Cerebellar nuclear complex (tissue), 1 donor: ENCODE measurements at regions not wholly inside any gene's neighbourhood (a gene's known extent, or its start where the extent isn't known, plus 50 kb on each side); places are given as distances from the start of the nearest gene placed in this dataset.
"Not testable (repeated sequence)": the region's sequence is repeated elsewhere in the genome, so short reads cannot be mapped to it uniquely, and the experiment has no call there.

Experiments used
- DNase-seq, 2 experiments: peaks; one replicate each; lab custom pipeline; 2025; lab: John Stamatoyannopoulos, UW

DNA sequence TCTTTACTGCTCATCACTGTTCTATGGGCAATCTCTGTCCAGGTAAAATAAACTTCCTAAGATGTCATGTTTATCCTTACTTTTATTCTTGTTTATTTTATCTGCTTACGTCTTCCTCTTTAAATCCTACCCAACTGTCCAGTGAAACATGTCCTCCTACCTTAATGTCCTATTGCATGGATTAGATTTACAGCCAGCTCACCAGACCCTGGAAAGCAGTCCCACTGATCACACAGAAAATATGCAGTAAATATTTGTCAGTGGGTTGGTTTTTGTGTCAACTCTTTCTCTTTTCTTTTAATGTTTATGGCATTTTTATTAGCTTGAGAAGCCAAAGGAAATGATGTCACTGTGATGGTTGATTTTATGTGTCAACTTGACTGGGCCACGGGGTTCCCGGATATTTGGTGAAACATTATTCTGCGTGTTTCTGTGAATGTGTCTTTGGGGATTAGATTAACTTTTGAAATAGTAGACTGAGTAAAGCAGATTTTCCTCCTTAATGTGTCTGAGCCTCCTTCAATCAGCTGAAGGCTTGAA lies 258.3 kb downstream of the SRGAP2C start:
- DNase-seq: no peak

DNA sequence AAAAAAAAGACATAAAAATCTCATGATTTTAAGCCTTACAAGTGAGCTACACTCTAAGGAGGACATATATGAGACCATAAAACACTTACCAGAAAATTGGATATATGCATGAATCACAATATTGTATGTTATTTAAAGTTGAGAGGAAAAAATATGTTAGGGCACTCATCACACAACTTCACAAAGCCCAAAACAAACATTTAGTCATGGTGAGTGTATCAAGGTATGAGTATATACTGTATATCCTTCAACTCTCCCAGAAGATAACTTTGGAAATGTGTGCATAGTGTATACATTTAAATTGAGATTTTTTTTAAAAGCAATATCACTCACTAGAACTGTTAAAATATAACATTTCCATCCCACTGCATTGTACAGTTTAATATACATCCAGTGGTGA lies 259.3 kb downstream of the SRGAP2C start:
- DNase-seq: no peak

DNA sequence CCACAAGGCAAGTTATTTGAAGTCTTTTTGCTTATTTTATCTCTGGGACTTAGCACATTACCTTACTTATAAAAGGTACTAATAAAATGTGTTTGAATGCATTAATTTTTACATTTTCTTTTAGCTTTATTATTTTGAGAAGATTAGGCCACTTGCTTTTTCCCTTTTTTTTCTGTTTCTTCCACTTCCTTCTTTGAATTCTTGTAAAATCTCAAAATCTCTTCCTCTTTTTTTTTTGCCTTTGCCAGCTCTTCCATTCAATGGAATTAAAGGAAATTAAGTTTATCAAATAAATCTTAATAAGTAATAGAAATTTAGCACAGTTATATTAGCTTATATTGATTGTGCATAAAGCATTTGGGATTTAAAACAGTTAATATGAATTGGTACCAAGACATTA lies 260.9 kb downstream of the SRGAP2C start:
- no peak for DNase-seq

DNA sequence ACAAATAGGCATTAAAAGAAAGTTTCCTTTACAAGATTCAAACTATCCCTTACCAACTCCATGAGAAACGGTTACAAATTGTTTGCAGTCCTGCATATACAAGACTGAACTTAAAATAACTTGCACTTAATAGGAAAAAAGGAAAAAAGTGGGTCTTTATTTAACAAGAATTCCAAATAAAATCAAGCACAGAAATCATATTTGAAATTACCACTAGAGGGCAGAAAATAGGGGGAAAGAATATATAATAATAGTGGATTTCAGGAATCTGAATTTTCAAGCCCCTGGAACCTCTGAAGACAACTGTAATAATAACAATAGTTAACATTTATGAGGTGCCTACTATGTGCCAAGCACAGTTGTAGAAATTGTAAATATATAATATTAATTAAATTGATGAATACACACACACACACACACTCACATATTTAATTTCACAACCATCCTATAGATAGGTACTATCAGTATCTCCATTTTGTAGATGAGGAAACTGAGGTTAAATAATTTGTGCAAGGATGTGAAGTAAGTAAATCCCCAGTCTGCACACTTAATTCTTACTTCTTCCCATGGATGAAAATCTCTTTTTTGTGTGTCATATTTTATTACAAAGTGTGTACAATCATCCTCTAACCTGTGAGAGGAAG lies 262.6 kb downstream of the SRGAP2C start:
- DNase-seq: not testable (repeated sequence)

DNA sequence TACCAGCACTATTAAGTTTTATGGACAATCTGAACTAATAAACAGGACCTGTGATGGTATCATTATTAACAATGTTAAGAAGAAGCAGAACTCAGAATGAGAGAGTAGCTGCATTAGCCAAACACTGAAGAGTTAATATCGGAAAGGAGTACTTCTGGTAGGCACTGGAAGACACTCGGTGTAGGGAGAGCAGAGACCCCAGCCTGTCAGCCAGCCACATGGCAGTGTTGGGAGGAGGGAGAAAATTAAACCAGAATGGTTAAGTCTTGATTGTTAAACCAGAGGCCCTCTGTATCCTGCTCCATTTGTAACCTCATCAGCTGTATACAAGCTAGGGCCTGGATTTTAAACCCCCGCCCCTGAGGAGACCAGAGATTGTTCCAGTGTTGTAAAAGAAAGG lies 263.3 kb downstream of the SRGAP2C start:
- DNase-seq: not testable (repeated sequence)

DNA sequence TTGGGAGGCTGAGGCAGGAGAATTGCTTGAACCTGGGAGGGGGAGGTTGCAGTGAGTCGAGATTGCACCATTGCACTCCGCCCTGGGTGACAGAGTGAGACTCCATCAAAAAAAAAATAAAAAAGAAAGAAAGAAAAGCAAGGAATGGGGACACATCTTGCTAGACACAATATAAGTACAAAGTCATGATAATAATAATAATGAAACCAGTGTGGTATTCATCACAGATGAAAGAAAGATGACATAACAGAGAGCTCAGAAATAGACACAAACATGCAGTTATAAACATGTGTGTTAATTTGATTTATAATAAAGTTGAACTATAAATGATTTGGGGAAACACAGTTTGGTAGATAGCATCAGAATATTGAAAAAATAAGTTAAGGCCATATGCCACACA lies 264.1 kb downstream of the SRGAP2C start:
- no peak for DNase-seq

DNA sequence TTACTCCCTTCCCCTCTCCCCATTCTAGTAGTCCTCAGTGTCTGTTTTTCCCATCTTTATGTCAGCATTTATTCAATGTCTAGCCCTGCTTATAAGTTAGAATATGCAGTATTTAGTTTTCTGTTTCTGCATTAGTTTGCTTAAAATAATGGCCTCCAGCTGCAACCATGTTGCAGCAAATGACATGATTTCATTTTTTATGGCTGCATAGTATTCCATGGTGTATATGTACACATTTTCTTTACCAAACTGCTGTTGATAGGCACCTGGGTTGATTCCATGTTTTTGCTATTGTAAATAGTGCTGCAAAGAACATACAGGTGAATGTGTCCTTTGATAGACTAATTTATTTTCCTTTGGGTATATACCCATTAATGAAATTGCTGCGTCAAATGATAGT lies 267.7 kb downstream of the SRGAP2C start:
- DNase-seq: no peak

DNA sequence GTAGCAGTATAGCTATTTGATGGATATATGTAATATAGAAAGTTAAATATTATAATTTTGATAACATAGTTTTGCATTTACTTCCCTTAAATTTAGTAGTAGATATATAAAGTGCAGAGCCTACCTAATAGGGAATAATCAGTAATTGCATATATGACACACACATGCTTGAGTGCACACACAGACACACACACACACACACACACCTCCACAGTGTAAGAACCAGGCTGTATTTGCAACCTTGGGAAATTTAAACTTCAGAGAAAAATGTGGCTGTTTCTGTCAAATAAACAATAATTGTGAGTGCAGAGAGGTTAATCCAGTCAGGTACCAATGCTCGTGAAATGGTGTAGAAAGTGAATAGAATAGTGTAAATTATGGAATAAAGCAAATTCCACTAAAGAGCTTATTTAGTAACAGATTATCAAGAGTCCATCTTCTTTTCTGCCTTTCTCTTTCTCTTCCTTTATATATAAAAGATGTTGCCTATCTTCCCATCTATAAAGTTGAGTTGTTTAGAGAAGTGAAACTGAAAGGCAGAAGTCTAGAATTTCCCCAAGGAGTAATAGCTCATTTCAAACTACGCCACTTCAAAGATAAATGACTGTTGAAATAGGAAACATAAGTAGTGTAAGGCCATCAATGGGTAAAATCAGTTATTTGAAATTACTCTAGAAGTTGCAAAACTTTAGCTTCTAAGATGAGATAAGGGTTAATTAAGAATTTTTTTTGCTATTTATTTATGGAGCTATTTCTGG lies 273.7 kb downstream of the SRGAP2C start:
- DNase-seq: no peak

DNA sequence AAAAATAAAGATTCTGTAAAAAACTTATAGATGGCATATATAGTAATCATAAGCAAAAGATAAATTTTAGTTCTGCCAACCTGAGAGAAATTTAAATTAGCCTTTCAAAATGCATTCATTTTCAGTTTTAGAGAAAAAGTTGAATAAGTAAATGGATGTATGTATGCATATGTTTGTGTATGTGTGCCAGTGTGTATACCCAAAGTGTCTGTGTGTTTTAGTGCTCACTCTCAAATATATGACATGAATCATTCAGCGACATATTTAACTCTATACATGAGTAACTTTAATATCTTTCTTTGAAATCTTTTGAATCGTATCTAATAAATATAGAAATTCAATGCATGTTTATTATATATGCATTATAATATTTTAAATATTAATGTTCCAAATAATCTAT lies 274.5 kb downstream of the SRGAP2C start:
- no peak for DNase-seq

DNA sequence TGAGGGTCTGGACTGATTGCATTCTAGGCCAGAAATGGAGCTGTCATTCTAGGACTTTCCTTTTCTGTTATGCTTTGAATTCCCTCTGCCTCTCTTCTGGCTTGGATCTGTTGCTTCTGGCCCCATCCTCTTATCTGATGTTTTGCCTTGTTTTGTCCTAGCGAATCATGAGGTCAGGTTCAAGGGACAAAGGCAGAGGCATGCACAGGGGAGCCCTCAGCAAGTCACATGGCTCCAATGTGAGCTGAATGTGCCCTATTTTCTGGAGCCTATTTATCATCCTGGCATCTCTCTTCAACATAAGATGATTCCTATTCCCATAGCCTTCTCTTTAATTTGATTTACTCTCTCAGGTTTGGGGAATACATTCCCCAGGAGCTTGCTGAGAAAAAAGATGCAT lies 284.6 kb downstream of the SRGAP2C start:
- not testable (repeated sequence) for DNase-seq

DNA sequence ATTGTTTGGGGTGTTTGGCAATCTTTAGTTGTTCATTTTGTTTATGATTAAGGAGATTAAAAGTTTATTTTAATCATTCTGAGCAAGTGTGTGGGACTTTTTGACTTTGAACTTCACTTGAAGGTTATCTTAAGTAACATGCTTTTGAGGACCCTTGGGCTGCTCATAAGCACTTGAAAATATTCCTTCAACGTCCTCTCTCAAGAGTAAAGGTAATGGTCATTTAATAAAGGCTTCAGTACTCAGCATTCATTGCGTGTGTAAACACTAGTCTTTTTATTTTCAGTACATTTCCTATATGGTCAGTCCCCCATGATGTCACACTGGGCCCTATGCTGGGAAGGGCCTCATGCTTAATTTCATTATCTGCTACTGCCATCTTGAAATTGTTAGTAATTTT lies 285.6 kb downstream of the SRGAP2C start:
- not testable (repeated sequence) for DNase-seq

DNA sequence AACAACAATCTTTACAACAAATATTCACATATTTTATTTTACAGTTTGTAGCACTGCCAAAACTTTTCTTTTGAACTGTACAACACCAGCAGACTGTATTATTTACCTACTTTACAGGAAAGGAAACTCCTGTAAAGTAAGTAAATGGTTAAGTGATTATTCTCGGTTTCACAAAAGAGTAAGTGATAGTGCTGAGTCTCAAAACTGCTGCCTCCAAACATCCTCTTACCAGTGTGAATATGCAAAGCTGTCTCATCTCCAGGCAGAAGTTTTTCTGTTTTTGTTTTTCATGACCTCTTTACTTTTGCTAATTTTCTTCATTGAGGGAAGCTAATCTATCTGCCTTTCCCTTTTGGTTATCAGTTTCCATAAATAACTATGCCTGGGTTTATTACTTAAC lies 286.7 kb downstream of the SRGAP2C start:
- DNase-seq: no peak

DNA sequence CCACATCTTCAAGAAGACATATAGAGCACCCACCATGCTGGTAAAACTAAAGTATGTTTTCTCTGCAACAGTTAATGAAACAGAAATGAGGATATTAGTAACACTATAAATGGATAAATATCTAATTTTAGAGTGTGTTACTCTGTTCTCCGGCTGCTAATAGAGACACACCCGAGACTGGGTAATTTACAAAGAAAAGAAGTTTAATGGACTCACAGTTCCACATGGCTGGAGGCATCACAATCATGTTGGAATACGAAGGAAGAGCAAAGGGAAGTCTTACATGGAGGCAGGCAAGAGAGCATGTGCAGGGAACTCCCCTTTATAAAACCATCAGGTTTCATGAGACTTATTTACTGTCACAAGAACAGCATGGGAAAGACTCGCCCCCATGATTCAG lies 287.2 kb downstream of the SRGAP2C start:
- no peak for DNase-seq

DNA sequence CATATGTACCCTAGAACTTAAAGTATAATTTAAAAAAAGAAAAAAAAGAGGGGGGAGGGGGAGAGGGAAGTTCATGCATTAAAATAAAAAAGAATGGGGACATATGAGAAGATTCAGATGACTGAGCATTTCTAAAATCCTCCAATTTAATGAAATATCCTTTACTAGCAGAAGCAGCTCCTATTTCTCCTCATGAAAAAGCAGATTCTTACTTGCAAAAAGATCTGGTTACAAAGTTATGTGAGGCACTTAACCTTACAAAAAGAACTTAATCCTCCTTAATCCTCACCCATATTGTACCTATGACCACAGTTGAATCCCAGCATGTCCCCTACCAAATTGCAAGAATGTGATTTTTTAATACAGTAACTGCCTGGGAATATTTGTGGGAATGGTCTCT lies 298.5 kb downstream of the SRGAP2C start:
- no peak for DNase-seq

DNA sequence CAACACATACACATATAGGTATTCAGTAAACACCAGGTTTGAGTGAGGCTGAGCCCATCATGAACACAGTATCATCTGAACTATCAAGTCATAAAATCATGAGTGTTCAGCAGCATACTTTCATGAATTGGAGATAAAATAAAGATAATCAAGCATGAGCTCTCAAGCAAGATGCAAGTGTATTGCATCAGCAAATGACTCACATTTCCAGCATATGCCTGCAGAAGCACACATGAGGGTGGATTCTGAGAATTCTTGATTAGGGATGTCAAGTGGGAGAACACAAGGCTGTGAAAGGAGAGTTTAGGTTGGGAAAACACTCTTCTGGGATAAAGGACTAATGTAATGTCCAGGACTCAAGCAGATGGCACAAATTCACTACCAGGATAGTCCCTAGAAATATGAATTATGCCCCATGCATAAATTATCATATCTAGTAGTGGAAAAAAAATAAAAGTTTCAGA lies 299.2 kb downstream of the SRGAP2C start:
- DNase-seq: no peak

DNA sequence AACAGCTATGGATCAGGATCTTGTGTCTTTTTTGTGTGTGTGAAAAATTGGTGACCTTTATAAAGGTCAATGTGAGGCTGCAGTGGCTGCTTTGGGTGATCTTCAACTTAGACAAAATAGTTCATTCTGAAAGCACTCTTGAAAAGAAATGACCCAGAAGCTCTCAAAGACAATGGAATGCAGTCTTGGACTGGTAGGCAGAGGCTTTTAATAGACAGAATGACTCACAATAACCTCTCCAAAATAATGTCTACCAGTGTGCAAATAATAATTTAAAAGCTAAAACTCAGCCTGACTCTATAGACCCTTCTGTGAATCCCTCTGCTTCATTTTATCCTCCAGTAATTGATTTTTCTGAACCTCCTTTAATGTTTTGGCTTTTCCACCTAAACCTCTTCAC lies 310.0 kb downstream of the SRGAP2C start:
- not testable (repeated sequence) for DNase-seq

DNA sequence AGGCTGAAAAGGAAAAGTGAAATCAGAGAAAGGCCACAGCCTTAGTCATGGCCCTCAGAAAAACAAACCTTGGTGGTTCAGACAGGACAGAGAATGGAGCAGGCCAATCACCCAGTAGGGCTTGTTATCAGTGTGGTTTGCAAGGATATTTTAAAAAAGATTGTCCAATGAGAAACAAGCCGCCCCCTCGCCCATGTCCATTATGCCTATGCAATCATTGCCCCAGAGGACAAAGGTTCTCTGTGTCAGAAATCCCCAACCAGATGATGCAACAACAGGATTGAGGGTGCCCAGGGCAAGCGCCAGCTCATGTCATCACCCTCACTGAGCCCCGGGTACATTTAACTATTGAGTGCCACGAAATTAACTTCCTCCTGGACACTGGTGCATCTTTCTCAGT lies 326.7 kb downstream of the SRGAP2C start:
- not testable (repeated sequence) for DNase-seq

DNA sequence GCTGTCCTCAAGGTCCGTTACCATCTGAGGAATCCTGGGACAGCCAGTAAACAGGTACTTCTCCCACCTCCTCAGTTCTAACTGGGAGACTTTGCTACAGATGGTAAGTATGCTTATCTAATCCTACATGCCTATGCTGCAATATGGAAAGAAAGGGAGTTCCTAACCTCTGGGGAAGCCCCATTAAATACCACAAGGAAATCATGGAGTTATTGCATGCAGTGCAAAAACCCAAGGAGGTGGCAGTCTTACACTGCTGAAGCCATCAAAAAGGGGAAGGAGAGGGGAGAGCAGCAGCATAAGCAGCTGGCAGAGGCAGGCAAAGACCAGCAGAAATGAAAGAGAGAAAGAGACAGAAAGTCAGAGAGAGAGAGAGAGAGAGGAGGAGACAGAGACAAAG lies 327.1 kb downstream of the SRGAP2C start:
- DNase-seq: not testable (repeated sequence)

DNA sequence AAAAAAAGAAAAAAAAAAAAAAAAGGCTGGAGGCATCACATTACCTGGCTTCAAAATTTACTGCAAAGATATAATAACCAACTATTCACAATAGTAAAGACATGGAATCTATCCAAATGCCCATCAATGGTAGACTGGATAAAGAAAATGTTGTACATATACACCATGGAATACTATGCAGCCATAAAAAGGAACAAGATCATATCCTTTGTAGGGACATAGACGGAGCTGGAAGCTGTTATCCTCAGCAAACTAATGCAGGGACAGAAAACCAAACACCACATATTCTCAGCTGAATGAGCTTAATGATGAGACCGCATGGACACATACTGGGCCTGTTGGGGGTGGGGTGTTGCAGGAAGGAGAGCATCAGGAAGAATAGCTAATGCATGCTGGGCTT lies 330.5 kb downstream of the SRGAP2C start:
- DNase-seq: no peak

DNA sequence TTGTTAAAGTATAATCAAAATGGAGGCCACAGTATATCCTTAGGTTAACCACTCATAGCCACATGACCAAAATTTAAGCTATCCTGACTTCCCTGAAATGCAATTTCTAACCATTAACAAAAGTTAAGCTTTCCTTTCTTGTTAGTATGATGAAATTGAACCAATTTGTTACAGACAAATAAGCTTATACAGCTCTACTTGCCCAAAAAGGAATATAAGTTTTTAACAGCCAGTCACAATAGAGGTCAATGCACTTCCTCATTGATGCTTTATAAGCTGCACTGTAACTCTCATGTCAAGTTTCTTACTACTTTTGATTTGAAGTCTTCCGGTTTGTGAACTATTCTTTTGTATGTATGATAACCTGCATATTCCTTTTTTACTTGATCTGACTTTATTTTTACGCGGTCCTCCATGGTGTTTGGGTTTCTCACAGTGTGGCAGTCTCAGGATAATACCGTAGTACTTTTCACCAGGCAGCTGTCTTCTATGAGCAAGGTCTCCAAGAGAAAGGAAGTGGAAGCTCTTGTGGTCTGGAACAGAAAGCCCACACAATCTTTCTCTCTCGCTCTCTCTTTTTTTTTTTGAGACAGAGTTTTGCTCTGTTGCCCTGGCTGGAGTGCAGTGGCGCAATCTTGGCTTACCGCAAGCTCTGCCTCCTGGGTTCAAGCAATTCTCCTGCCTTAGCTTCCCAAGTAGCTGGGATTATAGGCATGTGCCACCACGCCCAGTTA lies 331.6 kb downstream of the SRGAP2C start:
- no peak for DNase-seq

DNA sequence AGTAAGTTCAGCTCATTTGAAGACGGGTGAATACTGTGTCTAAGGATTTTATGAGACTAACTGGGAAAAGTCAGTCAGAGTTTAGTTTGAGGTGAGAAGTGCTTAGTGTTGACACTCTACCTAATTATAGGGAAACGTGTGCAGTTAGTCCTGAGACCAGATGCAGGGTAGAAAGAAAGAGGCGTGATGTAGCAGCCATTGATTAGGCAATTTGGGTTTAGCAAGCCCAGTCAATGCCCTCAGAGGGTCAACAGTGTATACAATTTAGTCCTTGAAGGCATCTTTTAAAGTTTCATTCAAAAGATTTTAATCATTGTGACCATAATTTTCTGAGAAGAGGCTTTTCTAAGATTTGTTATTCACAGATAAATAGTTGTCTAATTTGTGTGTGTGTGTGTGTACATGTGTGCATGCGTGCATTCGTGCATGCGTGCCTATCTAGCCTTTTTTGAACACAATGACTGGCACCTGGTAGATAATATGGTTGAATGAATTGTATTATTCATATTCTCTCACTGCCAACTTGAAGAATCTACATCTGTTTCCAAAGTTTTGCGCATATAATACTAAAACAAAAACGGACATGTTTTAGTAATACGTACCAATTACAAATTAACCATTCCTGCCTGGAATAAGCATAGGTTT lies 332.9 kb downstream of the SRGAP2C start:
- DNase-seq: no peak

DNA sequence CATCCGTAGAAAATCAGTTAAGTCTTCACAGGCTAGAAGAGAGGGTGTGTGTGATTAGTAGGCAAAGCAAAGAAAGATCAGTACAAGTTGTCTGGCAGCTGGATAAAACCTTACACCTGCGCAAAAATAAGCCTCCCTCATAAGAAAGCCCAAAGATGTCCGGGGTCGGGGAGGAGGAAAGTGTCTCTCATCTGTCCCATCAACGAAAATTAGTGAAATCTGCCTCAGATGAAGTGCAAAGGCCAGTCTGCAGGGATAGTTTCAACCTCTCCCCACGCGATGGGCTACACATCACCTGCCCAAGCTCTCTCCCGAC lies 333.9 kb downstream of the SRGAP2C start:
- DNase-seq: no peak
